A549 (cell line): ENCODE measurements at regions not wholly inside any gene's neighbourhood (a gene's known extent, or its start where the extent isn't known, plus 50 kb on each side); places are given as distances from the start of the nearest gene placed in this dataset.

ENCODE experiments used
- ATAC-seq, 2 experiments: fragments of 200-7000 bp in 1 of 2; fragments of >200 bp in 1 of 2; cut with Nextera tagmentation in 1 of 2; cut with Tn5 transposase in 1 of 2; 3 replicates each; pipeline versions ENCODE4 v1.8.0 to v1.9.1; 2018 to 2020; ENCODE audit warnings: mild to moderate bottlenecking in 1 of 2, moderate library complexity in 1 of 2
- CTCF ChIA-PET: fragments of 300-600 bp; sonication (Branson Sonifier 250); formaldehyde crosslinking; extraction: SDS; loops from one replicate; lab custom pipeline; 2021; ENCODE audit warnings: antibody characterized with exemption, inconsistent platforms; lab: Yijun Ruan, JAX
- POLR2A ChIA-PET: fragments of 350-600 bp; formaldehyde crosslinking; extraction: SDS; loops from one replicate; lab custom pipeline; 2021; ENCODE audit warnings: antibody characterized with exemption, inconsistent platforms; lab: Yijun Ruan, JAX
- DNase-seq, 2 experiments: peaks; one replicate each; pipeline versions ENCODE4 v3.0.0 to v3.0.0-alpha.2; 2011 to 2016; ENCODE audit warnings: low read depth in 1 of 2, low spot score in 1 of 2
- FAIRE-seq: peaks from 2 replicates; lab custom pipeline; 2011; peaks lifted over from hg19 to GRCh38; lab: Jason Lieb, UNC
- H3K27ac ChIP-seq, 2 experiments: fragments of >200 bp; sonication (Bioruptor Twin); formaldehyde crosslinking; 3 replicates each; pipeline ENCODE4 v1.5.1; 2016 to 2017
- H3K4me1 ChIP-seq: fragments of >200 bp; sonication (Bioruptor Twin); formaldehyde crosslinking; 3 replicates; pipeline ENCODE4 v1.6.1; 2016
- H3K4me2 ChIP-seq: fragments of >200 bp; sonication (Bioruptor Twin); formaldehyde crosslinking; 3 replicates; pipeline ENCODE4 v1.6.1; 2016
- H3K4me3 ChIP-seq: fragments of >200 bp; sonication (Bioruptor Twin); formaldehyde crosslinking; 3 replicates; pipeline ENCODE4 v1.5.1; 2016
- H3K9me3 ChIP-seq: fragments of >200 bp; sonication (Bioruptor Twin); formaldehyde crosslinking; 3 replicates; pipeline ENCODE4 v1.6.1; 2016
- CEBPB ChIP-seq, 2 experiments: fragments of >200 bp in 1 of 2; sonication (Bioruptor Twin) in 1 of 2; formaldehyde crosslinking in 1 of 2; IDR thresholded peaks; 2 replicates each; pipeline ENCODE4 v1.6.1; 2012 to 2016
- CHD2 ChIP-seq: fragments of 150-350 bp; IDR thresholded peaks from 2 replicates; pipeline ENCODE4 v1.6.1; 2014; ENCODE audit warnings: low read length; ENCODE audit not compliant: partially characterized antibody
- CTCF ChIP-seq: fragments of >200 bp; sonication (Bioruptor Twin); formaldehyde crosslinking; IDR thresholded peaks from 3 replicates; pipeline ENCODE4 v1.5.1; 2016
- E2F6 ChIP-seq: IDR thresholded peaks from 2 replicates; pipeline ENCODE4 v1.6.1; 2012; ENCODE audit warnings: low read depth, borderline replicate concordance
- EHF ChIP-seq: fragments of 250-450 bp; sonication (Bioruptor Pico); IDR thresholded peaks from 2 replicates; pipeline ENCODE4 v1.5.0; 2020; ENCODE audit warnings: mild to moderate bottlenecking
- ELK1 ChIP-seq: fragments of 150-350 bp; IDR thresholded peaks from 2 replicates; pipeline ENCODE4 v1.6.1; 2014; ENCODE audit warnings: low read depth, mild to moderate bottlenecking, low read length
- ESRRA ChIP-seq: fragments of 150-350 bp; IDR thresholded peaks from 2 replicates; pipeline ENCODE4 v1.6.1; 2014; ENCODE audit warnings: mild to moderate bottlenecking, low read length, borderline replicate concordance
- FOXS1 ChIP-seq: fragments of 250-450 bp; sonication (Bioruptor Pico); IDR thresholded peaks from 2 replicates; pipeline ENCODE4 v1.5.0; 2020; ENCODE audit warnings: mild to moderate bottlenecking, moderate library complexity
- HOXB13 ChIP-seq: fragments of 250-450 bp; sonication (Bioruptor Pico); IDR thresholded peaks from 2 replicates; pipeline ENCODE4 v1.5.0; 2020; ENCODE audit warnings: low read depth, mild to moderate bottlenecking, moderate library complexity
- HOXB5 ChIP-seq: fragments of 250-450 bp; sonication (Bioruptor Pico); IDR thresholded peaks from 2 replicates; pipeline ENCODE4 v1.5.0; 2020; ENCODE audit warnings: mild to moderate bottlenecking, moderate library complexity
- MAZ ChIP-seq: fragments of 150-350 bp; IDR thresholded peaks from 2 replicates; pipeline ENCODE4 v1.6.1; 2014; ENCODE audit warnings: antibody characterized with exemption, low read depth, low read length, borderline replicate concordance
- MYC ChIP-seq: IDR thresholded peaks from 2 replicates; pipeline ENCODE4 v1.6.1; 2012; ENCODE audit warnings: mild to moderate bottlenecking, inconsistent platforms, low read length, improper control_type of control experiment, borderline replicate concordance
- NFE2L2 ChIP-seq: fragments of 150-350 bp; conservative IDR thresholded peaks from 2 replicates; pipeline ENCODE4 v1.6.1; 2014; ENCODE audit warnings: low read length
- NPAS2 ChIP-seq: fragments of 250-450 bp; sonication (Bioruptor Pico); IDR thresholded peaks from 2 replicates; pipeline ENCODE4 v1.8.0; 2022; ENCODE audit warnings: mild to moderate bottlenecking, moderate library complexity, borderline replicate concordance
- NR3C1 ChIP-seq: fragments of >200 bp; sonication (Bioruptor Twin); formaldehyde crosslinking; IDR thresholded peaks from 3 replicates; pipeline ENCODE4 v1.6.1; 2017
- PHF8 ChIP-seq: fragments of 200-600 bp; sonication (generic); IDR thresholded peaks from 2 replicates; pipeline ENCODE4 v1.6.1; 2016; ENCODE audit warnings: low read depth, mild to moderate bottlenecking, antibody characterized with exemption, moderate library complexity, borderline replicate concordance
- POLR2AphosphoS2 ChIP-seq: conservative IDR thresholded peaks from 2 replicates; pipeline ENCODE4 v1.6.1; 2012; ENCODE audit warnings: low read length, improper control_type of control experiment, inconsistent platforms
- RCOR1 ChIP-seq: fragments of 150-350 bp; IDR thresholded peaks from 2 replicates; pipeline ENCODE4 v1.6.1; 2014; ENCODE audit warnings: antibody characterized with exemption, low read length, low read depth
- RFX5 ChIP-seq: fragments of 450-650 bp; IDR thresholded peaks from 2 replicates; pipeline ENCODE4 v1.7.1; 2014; ENCODE audit warnings: antibody characterized with exemption, mild to moderate bottlenecking, moderate library complexity
- RNF2 ChIP-seq: fragments of 200-600 bp; sonication (generic); IDR thresholded peaks from 2 replicates; pipeline ENCODE4 v1.6.1; 2016; ENCODE audit warnings: low read depth, mild to moderate bottlenecking, antibody characterized with exemption, moderate library complexity, borderline replicate concordance
- TFCP2L1 ChIP-seq: fragments of 250-450 bp; sonication (Bioruptor Pico); IDR thresholded peaks from 2 replicates; pipeline ENCODE4 v1.5.0; 2021; ENCODE audit warnings: mild to moderate bottlenecking
- ZFP36 ChIP-seq: fragments of 450-650 bp; IDR thresholded peaks from 2 replicates; pipeline ENCODE4 v1.6.1; 2014; ENCODE audit warnings: borderline replicate concordance; ENCODE audit not compliant: partially characterized antibody
- WGBS: methylation state at CpG from one replicate; pipeline ENCODE4 v1.1.6; 2017; ENCODE audit errors: missing lambda C conversion rate; 5-methylcytosine and 5-hydroxymethylcytosine counted together

- whole genome bisulfite sequencing, result 0% methylated on average over 1 of the region's 1 CpG
- no peak overlapping the region for H3K27ac ChIP-seq
- H3K4me2 ChIP-seq, result no peak overlapping the region
- FAIRE-seq (no peak), ATAC-seq (no peak), DNase-seq (no peak)
- no peaks in the 10 kb centered on the region for H3K4me1 ChIP-seq
- no peaks in the 10 kb centered on the region for H3K9me3 ChIP-seq
- ChIA-PET CTCF (no interaction called here), POLR2A (no interaction called here)
- TF ChIP-seq NPAS2 (CRISPR knock-in tag), result no peak
- no peak for TF ChIP-seq RCOR1
- TF ChIP-seq PHF8, result no peak
- H3K4me3 ChIP-seq, result no peak overlapping the region
Observed at GRCh38 chr2:184006998-184007397, 591.3 kb upstream of the ZNF804A start.

- ChIA-PET CTCF (no interaction called here), POLR2A (no interaction called here)
- no peaks in the 10 kb centered on the region for H3K4me1 ChIP-seq
- H3K4me2 ChIP-seq, result no peak overlapping the region
- 43% methylated on average over 1 of the region's 1 CpG for WGBS
- H3K9me3 ChIP-seq, result no peaks in the 10 kb centered on the region
- H3K4me3 ChIP-seq, result no peak overlapping the region
- no peak for TF ChIP-seq FOXS1
- no peak overlapping the region for H3K27ac ChIP-seq
- FAIRE-seq, result no peak
- no peak for DNase-seq
- no peak for ATAC-seq
Observed at GRCh38 chr2:184026961-184027360, 571.4 kb upstream of the ZNF804A start.

GRCh38 chr2:184030245-184030644 is 568.1 kb upstream of the ZNF804A start:
- FAIRE-seq (no peak), ATAC-seq (no peak), DNase-seq (no peak)
- TF ChIP-seq HOXB13 (CRISPR knock-in tag), result no peak
- no peak for TF ChIP-seq NR3C1
- no peak for TF ChIP-seq MAZ
- TF ChIP-seq MYC, result no peak
- no peak for TF ChIP-seq RFX5
- no peak for TF ChIP-seq CHD2
- no peak for TF ChIP-seq NFE2L2
- no peak for TF ChIP-seq E2F6
- TF ChIP-seq ESRRA, result no peak
- no peak for TF ChIP-seq CTCF
- no peak; the same call in 1 of the 2 replicates for TF ChIP-seq PHF8
- TF ChIP-seq ELK1, result no peak
- TF ChIP-seq RCOR1, result no peak
- TF ChIP-seq EHF (CRISPR knock-in tag), result no peak
- no peak for TF ChIP-seq CEBPB (IDR thresholded peaks at IDR 0.05)
- TF ChIP-seq POLR2AphosphoS2, result no peak
- POLR2A ChIA-PET, result no interaction called here
- no peak overlapping the region for H3K27ac ChIP-seq
- CTCF ChIA-PET, result no interaction called here
- H3K4me2 ChIP-seq, result no peak overlapping the region
- H3K9me3 ChIP-seq, result no peaks in the 10 kb centered on the region
- 51% methylated on average over 6 of the region's 6 CpGs for WGBS
- no peak overlapping the region for H3K4me3 ChIP-seq
- H3K4me1 ChIP-seq, result no peaks in the 10 kb centered on the region

- no peak for ATAC-seq
- TF ChIP-seq RNF2 (no peak), EHF (CRISPR knock-in tag) (no peak), MAZ (no peak), ZFP36 (no peak), TFCP2L1 (CRISPR knock-in tag) (no peak), CTCF (no peak), HOXB5 (no peak)
Observed at GRCh38 chr2:184030989-184031388, 567.3 kb upstream of the ZNF804A start.

More at GRCh38 chr2:184030989-184031388, 567.3 kb upstream of the ZNF804A start:
- no peak overlapping the region for H3K4me3 ChIP-seq
- WGBS, result 46% methylated on average over 1 of the region's 1 CpG
- FAIRE-seq, result no peak
- H3K4me1 ChIP-seq, result no peaks in the 10 kb centered on the region
- DNase-seq, result no peak
- H3K27ac ChIP-seq, result no peak overlapping the region
- POLR2A ChIA-PET, result no interaction called here
- CTCF ChIA-PET, result no interaction called here
- no peak overlapping the region for H3K4me2 ChIP-seq
- H3K9me3 ChIP-seq, result no peaks in the 10 kb centered on the region
